UCSD-AML1 (cell line): ENCODE measurements at regions not wholly inside any gene's neighbourhood (a gene's known extent, or its start where the extent isn't known, plus 50 kb on each side); places are given as distances from the start of the nearest gene placed in this dataset.
"Not testable (repeated sequence)": the region's sequence is repeated elsewhere in the genome, so short reads cannot be mapped to it uniquely, and the experiment has no call there.

Experiments
- DNase-seq: peaks from one replicate; lab custom pipeline; 2025; ENCODE audit not compliant: unreplicated experiment; lab: John Stamatoyannopoulos, UW

DNA sequence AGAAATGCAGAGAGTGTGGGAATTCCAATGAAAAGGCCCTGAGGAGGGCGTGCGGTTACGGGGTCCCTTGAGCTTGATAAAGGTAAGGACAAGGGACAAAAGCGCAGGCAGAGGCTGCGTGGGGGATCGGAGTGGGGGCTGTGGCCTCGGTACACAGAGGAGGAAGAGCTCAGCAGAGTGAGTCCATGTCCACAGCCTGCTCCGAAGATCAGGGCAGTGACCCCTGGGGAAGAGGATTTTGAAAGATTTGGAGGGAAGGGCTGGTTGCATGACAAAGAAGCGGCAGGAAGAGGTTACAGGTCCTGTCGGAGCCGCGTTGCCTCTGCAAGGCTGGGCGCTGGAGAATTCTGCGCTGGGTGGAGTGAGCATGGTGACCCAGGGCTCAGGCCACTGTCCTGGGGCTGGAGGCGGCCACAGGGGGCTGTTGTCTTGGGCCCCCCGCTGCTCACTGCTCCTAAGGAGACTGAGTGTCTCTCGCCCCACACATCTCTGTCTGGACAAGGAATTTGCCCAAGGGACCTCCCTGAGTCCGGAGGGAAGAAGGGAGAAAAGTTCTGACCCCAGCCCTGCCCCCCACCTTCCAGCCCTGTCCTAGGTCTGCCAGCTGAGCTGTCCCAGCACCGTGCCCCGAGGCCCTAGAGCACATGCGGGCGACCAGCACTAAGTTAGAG, 69.8 kb upstream of the INSIG1 start:
- DNase-seq: no peak

DNA sequence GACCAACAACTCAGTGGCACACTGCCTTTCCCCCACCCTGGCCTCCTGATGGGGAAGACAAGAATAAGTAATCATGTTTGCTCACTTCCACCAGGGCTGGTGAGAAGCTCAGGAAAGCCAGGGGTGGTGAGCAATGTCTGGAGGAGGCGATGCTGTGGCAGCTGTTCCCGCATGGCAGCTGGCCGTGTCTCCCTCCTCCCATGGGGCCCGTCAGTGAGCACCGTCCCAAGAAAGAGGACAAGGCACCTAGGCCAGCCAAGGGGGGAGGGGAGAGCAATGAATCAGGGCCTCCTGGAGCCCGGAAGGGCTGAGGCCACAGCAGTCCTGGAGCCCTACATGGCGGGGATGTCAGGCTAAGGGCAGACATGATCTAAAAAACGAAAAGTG, 69.2 kb upstream of the INSIG1 start:
- DNase-seq: no peak

DNA sequence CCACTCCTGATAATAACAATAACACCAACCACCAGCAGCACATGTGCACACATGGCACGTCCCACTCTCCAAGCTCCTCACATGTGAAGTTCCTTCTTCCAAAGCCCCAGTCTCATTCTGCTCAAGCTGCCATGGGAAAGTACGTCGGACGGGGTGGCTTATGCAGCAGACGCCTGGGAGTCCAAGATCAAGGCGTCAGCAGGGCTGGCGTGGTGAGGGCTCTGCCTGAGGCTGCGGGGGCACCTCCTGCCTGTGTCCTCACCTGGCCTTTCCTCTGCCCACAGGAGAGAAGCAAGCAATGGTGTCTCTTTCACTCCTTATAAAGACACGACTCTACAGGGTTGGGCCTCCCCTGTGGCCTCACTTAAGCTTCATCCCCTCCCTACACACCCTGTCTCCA, 68.8 kb upstream of the INSIG1 start:
- no peak for DNase-seq

- DNase-seq: no peak
Measured at GRCh38 chr7:155229548-155230168, 68.0 kb upstream of the INSIG1 start.

GRCh38 chr7:155230169-155230593, 67.5 kb upstream of the INSIG1 start:
- no peak for DNase-seq

DNA sequence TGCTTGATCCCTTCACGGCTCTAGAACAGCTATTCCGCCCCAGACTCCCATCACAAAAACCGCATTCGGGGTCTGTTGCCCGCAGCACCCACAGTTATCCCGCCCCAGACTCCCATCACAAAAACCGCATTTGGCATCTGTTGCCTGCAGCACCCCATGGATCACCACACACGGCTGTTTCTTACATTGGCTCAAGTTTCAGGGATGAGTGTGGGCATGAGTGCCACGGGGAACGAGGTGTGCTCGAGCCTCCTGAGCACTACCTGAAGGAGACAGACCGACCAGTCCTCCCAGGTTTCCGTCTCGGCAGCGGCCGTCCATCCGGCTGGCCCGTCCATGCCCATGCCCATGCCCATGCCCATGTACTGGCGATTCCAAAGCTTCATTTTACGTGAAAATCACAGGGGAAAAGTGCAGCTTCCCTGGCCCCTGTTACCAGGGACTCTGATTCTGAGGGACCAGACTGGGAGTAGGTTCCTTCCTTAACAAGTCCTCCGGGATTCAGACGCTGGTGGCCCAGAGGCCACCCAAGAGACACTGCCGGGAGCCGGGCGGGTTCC, 66.4 kb upstream of the INSIG1 start:
- DNase-seq: no peak

GRCh38 chr7:155231941-155232340, 65.7 kb upstream of the INSIG1 start:
- no peak for DNase-seq

DNA sequence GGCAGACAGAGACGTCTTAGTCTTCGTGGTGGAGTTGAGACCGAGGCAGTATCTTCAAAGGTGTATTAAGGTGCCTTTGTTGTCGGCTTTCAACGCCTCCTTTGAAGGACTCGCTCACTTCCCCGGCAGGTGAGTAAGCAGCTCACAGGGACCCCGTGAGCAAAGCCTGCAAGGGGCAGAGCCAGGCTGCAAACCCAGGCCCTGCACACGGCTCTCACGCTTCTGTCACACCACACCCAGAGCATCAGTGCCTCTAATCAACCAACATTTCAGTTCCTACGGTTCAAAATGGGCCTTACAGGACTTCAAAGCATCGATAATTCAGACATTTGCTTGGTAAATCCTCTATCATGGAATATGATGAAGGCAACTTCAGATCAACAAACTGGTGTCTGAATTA, 64.8 kb upstream of the INSIG1 start:
- no peak for DNase-seq

- DNase-seq: no peak
Measured at GRCh38 chr7:155233311-155234157, 64.1 kb upstream of the INSIG1 start.

DNA sequence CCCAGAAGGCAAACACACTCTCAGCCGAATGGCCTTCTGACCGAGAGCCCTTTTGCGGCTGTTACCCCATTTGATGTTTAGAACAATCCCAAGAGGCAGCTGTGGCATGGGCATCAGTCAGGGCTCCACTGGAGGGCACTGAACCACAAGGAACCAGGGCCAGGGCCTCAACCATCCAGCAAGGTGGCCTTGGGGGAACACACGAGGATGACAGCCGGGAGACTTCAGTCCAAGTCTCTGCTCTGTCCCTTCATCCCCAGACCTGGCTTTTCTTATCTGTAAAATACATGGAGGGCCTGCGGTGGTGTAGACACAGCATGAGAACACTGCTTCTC, 63.6 kb upstream of the INSIG1 start:
- peak; percentile 10 for DNase-seq

DNA sequence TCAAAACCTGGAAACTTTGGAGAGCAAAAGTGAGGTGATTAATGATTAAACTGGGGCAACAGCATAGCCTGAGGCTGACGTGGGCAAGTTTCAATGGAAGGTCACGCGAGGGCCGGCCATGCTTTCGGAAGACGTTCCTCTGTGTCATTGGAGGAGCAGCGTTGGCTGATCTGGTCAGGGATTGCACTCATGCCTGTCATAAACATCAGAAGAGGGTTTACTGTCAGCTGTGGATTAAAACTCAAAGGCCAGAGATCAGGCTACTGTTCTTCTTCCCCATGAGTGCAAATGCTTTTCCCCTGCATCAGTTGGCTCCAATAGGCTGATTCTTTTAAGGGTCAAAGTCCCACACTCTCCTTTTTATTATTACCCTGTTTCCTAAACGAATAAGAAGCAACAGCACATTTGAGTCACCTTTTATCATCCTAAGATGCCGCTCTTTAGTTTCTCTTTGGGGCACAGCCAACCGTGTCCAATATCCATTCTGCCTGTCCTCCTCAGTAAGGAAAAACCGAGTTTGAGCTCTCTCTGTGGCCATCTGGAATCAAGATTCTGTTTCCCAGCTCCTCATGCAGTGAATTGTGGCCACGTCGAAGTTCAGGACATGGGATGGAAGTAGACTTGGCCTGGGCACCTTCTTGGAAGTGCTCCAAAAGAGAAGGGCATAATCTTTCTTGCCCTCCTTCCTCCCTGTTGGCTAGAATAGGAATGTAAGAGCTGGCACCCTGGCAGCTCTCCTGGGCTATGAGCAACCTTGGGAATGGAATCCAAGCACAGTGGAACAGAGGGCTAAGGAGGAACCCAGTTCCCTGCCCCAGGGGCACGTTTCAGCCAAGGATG, 62.5 kb upstream of the INSIG1 start:
- no peak for DNase-seq

DNA sequence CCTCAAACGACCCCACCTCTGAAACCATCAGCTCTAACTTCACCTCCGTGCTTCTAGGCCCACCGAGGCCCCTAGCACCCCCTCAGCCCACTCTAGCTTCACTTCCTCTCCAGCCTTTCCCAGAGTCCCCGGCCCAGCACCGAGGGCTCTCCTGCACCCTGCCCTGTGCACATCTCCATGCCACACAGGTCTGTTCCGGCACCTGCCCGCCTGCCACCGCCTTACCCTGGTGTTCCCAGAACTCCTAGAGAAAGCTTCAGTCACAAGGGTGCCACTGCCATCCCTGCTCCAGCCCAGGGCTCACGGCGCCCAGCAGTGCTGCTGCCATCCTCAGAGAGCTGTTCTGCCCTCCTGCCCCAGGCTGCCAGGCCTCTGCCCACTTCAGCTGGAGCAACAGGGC, 61.3 kb upstream of the INSIG1 start:
- no peak for DNase-seq

GRCh38 chr7:155237297-155237696, 60.4 kb upstream of the INSIG1 start:
- no peak for DNase-seq

- no peak for DNase-seq
Measured at GRCh38 chr7:155237730-155238129, 59.9 kb upstream of the INSIG1 start.

DNA sequence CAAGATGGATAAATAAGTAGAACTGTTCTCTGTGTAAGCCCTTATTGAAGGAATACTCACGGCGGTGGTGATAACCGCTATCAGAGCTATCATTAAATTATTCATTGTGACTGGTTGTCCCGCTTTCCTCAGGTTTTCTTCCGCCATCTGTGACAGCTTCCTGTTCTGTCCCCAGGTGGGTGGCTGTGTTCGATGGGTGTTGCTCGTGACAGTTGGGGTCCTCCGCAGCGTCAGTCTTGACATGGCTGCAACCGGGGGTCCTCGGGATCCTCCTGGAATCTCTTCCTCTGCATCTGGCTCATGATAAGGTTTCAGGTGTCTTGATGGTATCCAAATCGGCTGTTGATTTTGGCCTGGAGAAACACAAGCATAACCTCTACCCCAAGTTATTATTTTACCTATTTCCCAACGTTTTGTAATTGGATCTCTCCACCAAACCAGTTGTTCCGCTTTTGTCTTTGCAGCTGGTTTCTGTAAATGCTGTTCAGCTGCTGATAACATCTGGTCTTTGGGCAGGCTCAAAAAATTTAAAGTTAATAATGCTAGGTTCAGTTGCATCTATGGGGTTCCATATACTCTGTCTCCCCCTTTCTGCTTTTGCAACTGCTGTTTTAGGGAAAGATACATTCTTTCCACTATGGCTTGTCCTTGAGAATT, 58.1 kb upstream of the INSIG1 start:
- DNase-seq: not testable (repeated sequence)

- DNase-seq: no peak
Measured at GRCh38 chr7:155244675-155245074, 53.0 kb upstream of the INSIG1 start.

DNA sequence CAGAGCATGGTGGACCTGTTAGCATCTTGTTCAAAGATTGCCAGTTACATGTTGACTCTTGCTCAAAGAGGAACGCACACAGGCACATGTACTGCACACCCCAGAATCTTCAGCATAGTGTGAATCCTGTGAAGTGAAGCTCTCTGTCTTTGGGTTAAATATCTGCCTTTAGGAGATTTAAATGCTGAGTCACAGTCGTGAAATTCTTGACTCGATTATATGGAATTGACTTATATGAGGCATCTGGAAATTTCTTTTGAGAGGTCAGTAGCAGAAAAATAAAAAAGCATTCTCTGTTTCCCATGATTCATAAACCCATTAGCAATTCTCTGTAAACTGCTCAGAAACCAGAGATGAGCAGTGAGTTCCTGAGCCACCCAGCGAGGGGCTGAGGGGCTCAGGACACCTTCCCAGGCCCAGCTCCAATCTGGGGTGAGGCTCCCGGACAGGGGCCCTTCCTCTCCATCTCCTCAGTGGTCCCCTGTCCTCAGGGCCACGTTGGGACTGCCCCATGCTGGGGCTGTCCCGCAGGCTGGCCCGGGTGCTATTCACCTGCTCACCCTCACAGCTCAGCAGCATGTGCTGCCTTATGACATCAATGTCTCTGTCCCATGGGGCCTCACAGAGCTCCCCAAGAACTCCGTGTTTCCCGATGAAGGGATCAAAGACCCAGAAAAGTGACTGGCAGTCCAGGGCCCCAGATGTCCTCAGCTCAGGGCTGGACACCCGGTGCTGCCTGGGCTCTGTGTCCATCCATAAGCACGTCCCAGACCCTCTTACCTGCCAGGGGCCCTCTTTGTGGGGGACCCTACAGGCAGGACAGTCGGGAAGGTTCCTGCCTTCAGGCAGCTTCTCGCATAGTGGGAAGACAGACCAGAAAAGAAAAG, 50.0 kb upstream of the INSIG1 start:
- DNase-seq: no peak
